ENCODE measurements at regions not wholly inside any gene's neighbourhood (a gene's known extent, or its start where the extent isn't known, plus 50 kb on each side); places are given as distances from the start of the nearest gene placed in this dataset.
A peak's percentile ranks its signal among the peaks of the same experiment; 100 is the strongest.
"Not testable (repeated sequence)": the region's sequence is repeated elsewhere in the genome, so short reads cannot be mapped to it uniquely, and the experiment has no call there.

DNA sequence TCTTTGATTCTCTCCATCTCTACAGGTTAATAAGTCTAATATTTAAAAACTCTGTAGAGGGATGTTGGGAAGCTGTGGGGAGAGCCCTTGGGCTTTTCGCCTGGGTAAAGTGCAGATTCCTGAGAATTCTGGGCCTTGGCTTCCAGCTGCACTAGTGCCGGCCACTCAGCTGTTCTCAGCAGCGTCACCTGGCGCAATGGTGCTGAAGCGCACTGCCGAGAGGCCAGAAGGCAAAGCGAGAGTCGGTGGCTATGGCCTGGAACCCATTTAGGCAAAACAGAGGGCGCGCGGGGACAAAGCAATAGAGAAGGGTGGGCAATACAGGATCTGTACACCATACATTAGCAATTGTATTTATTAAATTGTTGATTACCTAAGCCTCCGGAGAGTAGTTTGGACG lies 168.7 kb downstream of the FAM72C start:
- H3K36me3 Mint-ChIP-seq (ENCODE audit: insufficient read depth, unreplicated experiment); BruUV-seq (replicated peaks); CTCF ChIA-PET; H3K27me3 Mint-ChIP-seq (ENCODE audit: unreplicated experiment); DNase-seq; H3K9me3 Mint-ChIP-seq (ENCODE audit: low read depth, unreplicated experiment); H3K27ac Mint-ChIP-seq (ENCODE audit: unreplicated experiment); H3K4me3 Mint-ChIP-seq (ENCODE audit: low read depth, unreplicated experiment); intact Hi-C loops (cut with micrococcal nuclease; ENCODE audit: unreplicated experiment); H3K4me1 Mint-ChIP-seq (ENCODE audit: low read depth, unreplicated experiment): not testable (repeated sequence)

DNA sequence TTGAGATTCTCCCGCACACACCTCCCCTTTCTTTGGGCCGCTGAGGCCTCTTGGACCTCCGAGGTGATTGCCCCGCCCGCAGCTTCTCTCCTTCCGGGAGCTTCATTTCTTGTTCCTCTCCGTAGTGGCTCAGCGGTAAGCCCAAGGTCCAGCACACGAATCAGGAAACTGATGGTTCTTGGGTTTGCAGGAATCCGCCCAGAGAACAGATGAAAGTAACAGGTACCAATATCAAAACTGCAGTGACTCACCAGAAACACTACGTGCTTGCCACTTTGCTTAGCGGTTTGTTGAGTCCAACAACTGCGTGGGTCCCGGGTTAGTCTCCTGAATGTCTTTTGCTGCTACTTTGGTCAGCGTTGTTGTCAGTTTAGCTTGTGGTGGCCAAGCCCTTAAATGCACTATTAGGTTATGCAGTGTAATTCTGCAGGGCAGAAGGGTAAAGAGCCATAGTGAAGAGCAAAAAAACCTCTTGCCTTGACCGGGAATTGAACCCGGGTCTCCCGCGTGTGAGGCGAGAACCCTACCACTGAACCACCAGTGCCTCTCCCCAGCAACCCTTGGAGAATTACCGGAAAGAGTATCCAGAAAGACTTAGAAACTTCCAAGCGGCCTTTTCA lies 172.1 kb downstream of the FAM72C start:
- BruUV-seq (replicated peaks); H3K4me1 Mint-ChIP-seq (ENCODE audit: low read depth, unreplicated experiment); H3K36me3 Mint-ChIP-seq (ENCODE audit: insufficient read depth, unreplicated experiment); H3K4me3 Mint-ChIP-seq (ENCODE audit: low read depth, unreplicated experiment); H3K27me3 Mint-ChIP-seq (ENCODE audit: unreplicated experiment); H3K27ac Mint-ChIP-seq (ENCODE audit: unreplicated experiment); intact Hi-C loops (cut with micrococcal nuclease; ENCODE audit: unreplicated experiment); CTCF ChIA-PET; DNase-seq; H3K9me3 Mint-ChIP-seq (ENCODE audit: low read depth, unreplicated experiment): not testable (repeated sequence)

DNA sequence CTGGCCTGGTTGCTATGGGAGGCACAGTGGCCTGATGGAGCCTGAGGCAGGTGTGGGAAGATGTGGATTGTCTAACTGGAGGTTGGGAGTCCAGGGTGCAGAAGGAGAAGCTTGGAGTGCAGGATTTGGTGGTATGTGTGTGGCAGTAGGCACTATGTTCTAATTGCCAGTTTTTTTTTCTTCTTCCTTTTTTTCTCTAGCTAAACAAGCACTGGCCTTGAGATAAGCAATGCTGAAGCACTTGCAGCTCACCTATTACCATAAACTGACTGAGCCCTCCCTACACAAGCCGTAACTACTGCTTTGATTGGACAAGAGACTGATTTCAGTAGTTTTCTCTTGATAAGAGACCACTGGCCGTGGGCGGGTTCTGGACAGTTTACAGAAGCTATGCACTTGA lies 175.4 kb downstream of the FAM72C start:
- CTCF ChIA-PET; DNase-seq; H3K36me3 Mint-ChIP-seq (ENCODE audit: insufficient read depth, unreplicated experiment); BruUV-seq (replicated peaks); H3K4me1 Mint-ChIP-seq (ENCODE audit: low read depth, unreplicated experiment); intact Hi-C loops (cut with micrococcal nuclease; ENCODE audit: unreplicated experiment); H3K4me3 Mint-ChIP-seq (ENCODE audit: low read depth, unreplicated experiment); H3K27ac Mint-ChIP-seq (ENCODE audit: unreplicated experiment); H3K27me3 Mint-ChIP-seq (ENCODE audit: unreplicated experiment); H3K9me3 Mint-ChIP-seq (ENCODE audit: low read depth, unreplicated experiment): not testable (repeated sequence)

DNA sequence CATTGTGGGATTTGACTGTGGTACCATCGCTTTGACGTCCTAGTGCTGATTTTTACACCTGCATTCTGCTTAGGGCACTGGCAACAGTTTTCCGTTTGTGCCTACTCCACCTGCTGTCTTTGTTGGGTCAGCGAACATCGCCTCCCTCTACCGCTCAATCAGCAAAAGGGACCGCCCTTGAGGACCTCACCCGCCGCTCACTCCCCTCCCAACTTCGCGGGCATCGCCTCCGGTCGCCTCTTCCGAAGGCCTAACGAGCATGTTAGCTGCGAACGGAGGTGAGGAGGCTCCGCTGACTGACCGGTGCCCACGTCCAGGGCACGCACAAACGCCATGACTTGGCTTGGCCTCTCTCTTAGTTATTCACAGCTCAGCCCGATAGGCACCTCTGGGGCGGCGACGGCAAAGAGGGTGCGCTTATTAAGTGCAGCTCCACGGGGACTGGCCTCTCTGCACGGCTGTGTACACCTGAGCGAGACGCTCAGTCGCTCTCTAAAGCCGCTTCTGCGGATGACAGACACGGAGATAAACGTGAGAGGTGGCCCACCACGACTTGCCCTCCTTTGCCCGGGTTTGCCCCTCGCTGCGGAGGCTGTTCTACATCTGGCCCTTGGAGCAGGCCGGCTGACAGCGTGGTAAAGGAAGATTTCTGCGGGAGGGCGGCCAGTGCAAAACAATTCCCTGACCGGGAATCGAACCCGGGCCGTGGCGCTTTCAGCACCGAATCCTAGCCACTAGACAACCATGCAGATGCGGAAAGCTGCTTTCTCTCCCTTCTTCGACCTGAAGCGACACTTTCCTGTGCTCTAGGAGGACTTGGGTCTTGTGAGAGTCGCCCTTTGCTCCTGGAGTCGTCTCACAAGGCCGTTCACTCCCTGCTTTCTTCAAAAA lies 179.5 kb downstream of the FAM72C start:
- H3K4me1 Mint-ChIP-seq (ENCODE audit: low read depth, unreplicated experiment); H3K27ac Mint-ChIP-seq (ENCODE audit: unreplicated experiment); BruUV-seq (replicated peaks); CTCF ChIA-PET; H3K4me3 Mint-ChIP-seq (ENCODE audit: low read depth, unreplicated experiment); intact Hi-C loops (cut with micrococcal nuclease; ENCODE audit: unreplicated experiment); H3K27me3 Mint-ChIP-seq (ENCODE audit: unreplicated experiment); DNase-seq; H3K36me3 Mint-ChIP-seq (ENCODE audit: insufficient read depth, unreplicated experiment); H3K9me3 Mint-ChIP-seq (ENCODE audit: low read depth, unreplicated experiment): not testable (repeated sequence)

DNA sequence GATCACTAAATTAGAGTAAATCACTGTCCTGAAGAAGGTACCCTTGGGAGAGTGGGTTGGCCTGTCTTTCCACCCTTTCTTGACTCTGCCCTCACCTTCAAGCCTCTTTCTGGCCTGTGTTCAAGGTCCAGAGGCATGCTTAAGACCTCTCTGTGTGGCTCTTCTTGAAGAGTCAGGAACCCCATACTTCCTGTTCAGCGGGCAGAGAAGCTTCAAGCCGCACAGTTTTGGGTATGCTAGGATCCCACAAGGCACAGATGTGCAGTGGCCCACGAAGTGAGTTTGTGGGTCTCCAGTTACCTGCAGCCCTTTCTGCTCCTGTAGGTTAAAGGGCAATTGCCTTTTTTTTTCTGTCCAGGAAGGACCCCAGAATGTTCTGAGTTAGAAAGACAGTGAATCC lies 185.4 kb downstream of the FAM72C start:
- H3K9me3 Mint-ChIP-seq (ENCODE audit: low read depth, unreplicated experiment); intact Hi-C loops (cut with micrococcal nuclease; ENCODE audit: unreplicated experiment); H3K4me3 Mint-ChIP-seq (ENCODE audit: low read depth, unreplicated experiment); BruUV-seq (replicated peaks); CTCF ChIA-PET; H3K36me3 Mint-ChIP-seq (ENCODE audit: insufficient read depth, unreplicated experiment); DNase-seq; H3K4me1 Mint-ChIP-seq (ENCODE audit: low read depth, unreplicated experiment); H3K27ac Mint-ChIP-seq (ENCODE audit: unreplicated experiment); H3K27me3 Mint-ChIP-seq (ENCODE audit: unreplicated experiment): not testable (repeated sequence)

DNA sequence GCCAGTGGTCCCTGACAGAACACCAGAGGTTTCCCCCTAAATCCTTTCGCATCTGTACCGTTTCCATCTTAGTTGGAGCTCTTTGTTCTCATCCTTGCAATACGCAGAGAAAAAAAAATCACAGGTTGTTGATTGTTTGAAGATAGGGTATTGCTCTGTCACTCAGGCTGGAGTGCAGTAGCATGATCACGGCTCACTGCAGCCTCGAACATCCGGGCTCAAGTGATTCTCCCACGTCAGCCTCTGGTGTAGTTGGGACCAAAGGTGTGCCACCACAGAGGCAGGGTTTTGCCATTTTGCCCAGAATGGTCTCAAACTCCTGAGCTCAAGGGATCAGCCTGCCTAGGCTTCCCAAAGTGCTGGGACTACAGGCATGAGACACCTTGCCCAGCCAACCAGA lies 185.9 kb downstream of the FAM72C start:
- H3K4me3 Mint-ChIP-seq (ENCODE audit: low read depth, unreplicated experiment); H3K27ac Mint-ChIP-seq (ENCODE audit: unreplicated experiment); CTCF ChIA-PET: not testable (repeated sequence)

DNA sequence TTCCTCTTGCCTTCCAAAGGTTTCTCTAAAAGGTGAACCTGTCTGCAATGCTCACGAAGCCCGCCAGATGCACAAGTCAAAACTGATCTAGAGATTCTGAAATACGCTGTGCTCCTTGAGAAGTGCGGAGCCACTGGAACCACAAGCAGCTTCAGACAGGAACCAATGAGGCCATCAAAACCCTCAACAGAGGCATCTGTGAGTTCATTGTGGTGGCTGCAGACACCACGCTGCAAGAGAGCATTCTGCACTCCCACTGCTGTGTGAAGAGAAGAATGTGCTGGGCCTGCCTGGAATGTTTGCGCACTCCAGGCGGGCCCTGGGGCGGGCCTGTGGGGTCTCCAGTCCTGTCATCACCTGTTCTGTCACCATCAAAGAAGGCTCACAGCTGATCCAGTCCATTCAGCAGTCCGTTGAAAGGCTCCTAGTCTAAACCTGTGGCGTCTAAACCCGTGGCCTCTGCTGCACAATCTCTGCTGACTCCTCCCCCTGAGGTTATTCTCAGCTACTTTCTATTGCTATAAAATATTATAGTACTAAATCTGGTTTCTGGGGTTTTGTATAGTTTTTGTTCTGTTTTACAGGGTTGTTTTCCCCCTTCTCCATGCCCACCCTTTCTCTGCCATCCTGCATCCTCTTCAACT lies 187.4 kb downstream of the FAM72C start:
- H3K4me1 Mint-ChIP-seq (ENCODE audit: low read depth, unreplicated experiment); BruUV-seq (replicated peaks); H3K4me3 Mint-ChIP-seq (ENCODE audit: low read depth, unreplicated experiment); H3K27ac Mint-ChIP-seq (ENCODE audit: unreplicated experiment); H3K9me3 Mint-ChIP-seq (ENCODE audit: low read depth, unreplicated experiment); H3K27me3 Mint-ChIP-seq (ENCODE audit: unreplicated experiment); intact Hi-C loops (cut with micrococcal nuclease; ENCODE audit: unreplicated experiment); H3K36me3 Mint-ChIP-seq (ENCODE audit: insufficient read depth, unreplicated experiment); CTCF ChIA-PET; DNase-seq: not testable (repeated sequence)

More for the DNA sequence above, 185.9 kb downstream of the FAM72C start:
- intact Hi-C loops (cut with micrococcal nuclease; ENCODE audit: unreplicated experiment); BruUV-seq (replicated peaks); H3K9me3 Mint-ChIP-seq (ENCODE audit: low read depth, unreplicated experiment); H3K27me3 Mint-ChIP-seq (ENCODE audit: unreplicated experiment); DNase-seq; H3K4me1 Mint-ChIP-seq (ENCODE audit: low read depth, unreplicated experiment); H3K36me3 Mint-ChIP-seq (ENCODE audit: insufficient read depth, unreplicated experiment): not testable (repeated sequence)

DNA sequence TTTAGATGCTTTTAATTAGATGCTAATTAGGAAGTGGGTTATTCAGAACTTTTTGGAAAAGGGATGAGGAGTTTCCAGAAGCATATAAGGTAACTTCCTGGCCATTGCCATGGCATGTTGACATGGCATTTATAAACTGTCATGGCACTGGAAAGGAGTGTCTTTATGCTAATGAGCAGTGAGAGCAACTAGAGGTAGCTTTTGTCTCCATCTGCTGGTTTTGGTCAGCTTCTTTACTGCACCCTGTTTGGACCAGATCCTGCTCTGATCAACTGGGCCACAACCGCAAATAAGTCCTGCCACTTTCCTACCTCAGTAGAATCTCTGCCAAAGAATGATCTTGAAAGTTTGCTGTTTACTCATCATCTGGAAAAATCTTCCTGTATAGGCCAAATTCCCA lies 193.6 kb downstream of the FAM72C start:
- intact Hi-C loops (cut with micrococcal nuclease; ENCODE audit: unreplicated experiment): not testable (repeated sequence)

DNA sequence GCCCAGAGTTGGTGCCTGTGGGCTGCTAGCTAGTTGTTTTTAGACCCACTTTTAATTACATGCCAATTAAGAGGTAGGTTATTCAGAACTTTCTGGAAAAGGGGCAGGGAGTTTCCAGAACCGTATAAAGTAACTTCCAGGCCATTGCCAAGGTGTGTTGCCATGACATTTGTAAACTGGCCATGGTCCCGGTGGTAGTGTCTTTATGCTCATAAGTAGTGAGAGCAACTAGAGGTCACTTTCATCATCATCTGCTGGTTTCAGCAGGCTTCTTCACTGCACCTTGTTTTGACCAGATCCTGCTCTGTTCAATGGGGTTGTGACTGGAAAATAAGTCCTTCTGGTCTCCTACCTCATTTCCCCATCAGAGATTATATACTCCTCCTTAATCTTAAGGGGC lies 207.0 kb downstream of the FAM72C start:
- BruUV-seq (replicated peaks); H3K4me1 Mint-ChIP-seq (ENCODE audit: low read depth, unreplicated experiment); H3K4me3 Mint-ChIP-seq (ENCODE audit: low read depth, unreplicated experiment); H3K27me3 Mint-ChIP-seq (ENCODE audit: unreplicated experiment); DNase-seq; CTCF ChIA-PET; H3K9me3 Mint-ChIP-seq (ENCODE audit: low read depth, unreplicated experiment); H3K27ac Mint-ChIP-seq (ENCODE audit: unreplicated experiment); intact Hi-C loops (cut with micrococcal nuclease; ENCODE audit: unreplicated experiment); H3K36me3 Mint-ChIP-seq (ENCODE audit: insufficient read depth, unreplicated experiment): not testable (repeated sequence)

More for the DNA sequence above, 193.6 kb downstream of the FAM72C start:
- H3K27me3 Mint-ChIP-seq (ENCODE audit: unreplicated experiment); H3K4me3 Mint-ChIP-seq (ENCODE audit: low read depth, unreplicated experiment); CTCF ChIA-PET; BruUV-seq (replicated peaks); H3K36me3 Mint-ChIP-seq (ENCODE audit: insufficient read depth, unreplicated experiment); H3K9me3 Mint-ChIP-seq (ENCODE audit: low read depth, unreplicated experiment); H3K4me1 Mint-ChIP-seq (ENCODE audit: low read depth, unreplicated experiment); H3K27ac Mint-ChIP-seq (ENCODE audit: unreplicated experiment): not testable (repeated sequence)
- DNase-seq: peak; percentile 3

DNA sequence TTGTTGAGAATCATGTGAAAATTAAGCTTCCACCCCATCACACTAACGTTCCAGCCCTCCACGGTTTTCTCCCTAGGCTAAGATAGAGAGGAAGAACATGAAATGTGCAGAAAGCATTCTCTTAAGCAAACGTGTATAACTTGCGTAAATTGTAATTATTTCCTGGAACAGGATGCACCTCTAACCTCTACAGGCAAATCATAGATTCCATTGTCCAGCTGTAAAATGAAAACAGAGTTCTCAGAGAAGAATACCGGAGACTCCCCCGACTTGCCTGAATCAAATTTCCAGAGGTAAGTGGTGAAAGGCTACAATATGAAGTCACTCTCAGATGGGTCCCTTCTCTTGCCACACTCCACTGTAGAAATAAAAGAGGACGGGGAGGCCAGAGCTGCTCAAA lies 211.4 kb downstream of the FAM72C start:
- H3K4me3 Mint-ChIP-seq (ENCODE audit: low read depth, unreplicated experiment); CTCF ChIA-PET; H3K27me3 Mint-ChIP-seq (ENCODE audit: unreplicated experiment); H3K27ac Mint-ChIP-seq (ENCODE audit: unreplicated experiment); intact Hi-C loops (cut with micrococcal nuclease; ENCODE audit: unreplicated experiment); H3K9me3 Mint-ChIP-seq (ENCODE audit: low read depth, unreplicated experiment); BruUV-seq (replicated peaks); DNase-seq; H3K4me1 Mint-ChIP-seq (ENCODE audit: low read depth, unreplicated experiment); H3K36me3 Mint-ChIP-seq (ENCODE audit: insufficient read depth, unreplicated experiment): not testable (repeated sequence)

Data from Calu3 (cell line).